Stimulated activated CD4-positive, alpha-beta T cell treated with anti-CD3 and anti-CD28 coated beads, Interleukin-15, amount 100 ng/mL, for 24 hours (primary cell): ENCODE measurements at regions not wholly inside any gene's neighbourhood (a gene's known extent, or its start where the extent isn't known, plus 50 kb on each side); places are given as distances from the start of the nearest gene placed in this dataset.

Experiments used
- DNase-seq: peaks from one replicate; pipeline ENCODE4 v3.0.0-alpha.2; 2020

DNA sequence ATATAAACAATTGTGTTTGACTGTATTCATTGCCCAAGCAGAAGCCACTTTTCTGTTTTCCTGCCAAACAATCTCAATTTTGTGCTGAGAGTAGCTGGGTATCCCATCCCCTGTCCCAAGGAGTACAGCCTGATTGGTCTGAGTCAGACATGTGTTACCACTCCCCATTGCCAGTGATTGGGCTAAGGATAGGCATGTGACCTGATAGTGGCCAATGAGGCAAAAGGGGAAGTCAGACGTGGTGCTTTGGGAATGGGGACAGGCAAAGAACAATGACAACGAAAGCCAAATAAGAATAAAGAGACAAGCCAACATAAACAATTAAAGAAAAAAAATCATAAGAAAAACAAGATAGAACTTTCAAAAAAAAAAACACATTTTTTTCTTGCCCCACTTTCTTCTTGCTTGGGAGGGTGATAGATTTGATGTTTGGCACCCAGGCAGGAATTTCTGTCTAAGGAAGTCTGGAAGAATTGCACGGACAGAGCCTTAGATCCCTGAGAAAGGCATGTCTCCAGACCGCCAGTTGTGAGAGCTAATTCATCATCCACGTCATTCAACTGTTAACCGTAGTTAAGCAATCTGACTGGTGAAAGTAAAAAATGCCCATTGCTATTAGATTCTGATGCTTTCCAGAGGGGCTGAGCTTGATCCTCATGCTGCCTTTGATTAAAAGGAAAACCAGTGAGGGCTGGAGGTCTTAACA lies 626.6 kb upstream of the TMEM132C start:
- no peak for DNase-seq

DNA sequence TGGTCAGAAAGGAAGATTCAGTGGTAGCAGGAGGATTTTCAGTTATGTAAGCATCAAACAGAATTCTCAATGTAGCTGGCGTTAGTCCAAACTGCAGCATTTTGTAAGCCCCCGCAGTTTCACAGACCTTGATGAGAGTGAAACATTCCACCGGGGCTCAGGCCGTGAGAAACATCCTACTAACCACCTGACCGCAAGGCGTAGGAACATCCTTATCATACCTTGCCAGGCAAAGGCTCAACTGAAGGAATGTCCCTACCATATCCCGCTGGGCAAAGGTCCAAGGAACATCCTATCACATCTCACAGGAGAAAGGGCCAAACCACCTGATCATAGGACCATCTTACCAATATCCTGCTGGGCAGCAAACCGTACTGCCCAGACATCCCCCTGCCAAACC lies 624.8 kb upstream of the TMEM132C start:
- no peak for DNase-seq

DNA sequence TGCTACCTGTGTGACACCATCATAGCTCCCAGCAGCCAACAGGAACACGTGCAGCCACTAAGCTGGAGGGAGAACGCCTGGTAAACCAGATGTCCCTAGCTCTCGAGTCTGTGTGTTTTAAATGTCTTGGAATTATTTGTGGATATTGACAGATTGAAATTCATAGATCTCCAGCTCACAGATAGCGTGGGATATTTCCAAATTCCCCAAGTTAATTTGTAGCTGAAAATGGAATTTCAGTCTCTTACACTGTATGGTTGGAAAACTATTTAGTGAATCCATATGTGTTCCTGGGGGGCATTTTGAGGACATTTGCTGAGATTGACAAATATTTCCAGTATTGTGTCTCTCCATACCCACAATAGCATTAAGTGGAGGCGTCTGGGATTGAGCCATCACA lies 618.6 kb upstream of the TMEM132C start:
- no peak for DNase-seq

DNA sequence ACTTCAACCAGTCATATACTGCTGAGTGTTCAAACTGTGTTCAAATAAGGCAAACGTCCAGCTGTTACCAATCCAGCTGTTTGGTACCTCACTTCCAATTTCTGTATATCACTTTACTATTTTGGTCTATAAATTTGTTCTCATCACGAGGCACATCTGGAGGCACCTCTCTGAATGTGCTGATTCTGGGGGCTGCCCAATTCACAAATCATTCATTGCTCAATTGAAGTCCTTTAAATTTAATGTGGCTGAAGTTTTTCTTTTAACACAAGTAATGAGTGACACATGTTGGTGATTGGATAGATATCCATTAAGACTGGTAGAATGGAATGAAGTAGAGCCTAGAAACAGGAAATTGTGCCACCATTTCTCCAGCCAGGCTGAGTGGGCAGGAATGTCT lies 617.0 kb upstream of the TMEM132C start:
- no peak for DNase-seq

DNA sequence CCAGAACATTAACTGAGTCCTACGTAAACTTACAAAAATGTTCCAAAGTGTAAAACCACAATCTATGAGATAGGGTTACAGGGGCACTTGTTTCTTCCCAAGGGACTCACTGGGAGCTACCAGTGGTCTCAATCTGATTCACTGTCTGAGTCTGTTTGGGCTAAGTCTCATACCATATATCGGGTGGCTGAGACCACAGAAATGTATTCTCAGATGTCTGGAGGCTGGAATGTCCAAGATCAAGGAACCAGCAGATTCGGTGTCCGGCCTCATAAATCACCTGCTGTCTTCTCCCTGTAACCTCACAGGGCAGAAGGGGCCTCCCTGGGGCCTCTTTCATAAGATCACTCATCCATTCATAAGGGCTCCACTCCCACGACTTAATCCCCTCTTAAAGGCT lies 616.3 kb upstream of the TMEM132C start:
- DNase-seq: no peak

GRCh38 chr12:127652281-127652680 lies 614.7 kb upstream of the TMEM132C start:
- DNase-seq: no peak

GRCh38 chr12:127654383-127654985 lies 612.5 kb upstream of the TMEM132C start:
- DNase-seq: no peak

- no peak for DNase-seq
These were observed 611.3 kb upstream of the TMEM132C start for GRCh38 chr12:127655691-127656090.

GRCh38 chr12:127656266-127656665 lies 610.7 kb upstream of the TMEM132C start:
- no peak for DNase-seq

DNA sequence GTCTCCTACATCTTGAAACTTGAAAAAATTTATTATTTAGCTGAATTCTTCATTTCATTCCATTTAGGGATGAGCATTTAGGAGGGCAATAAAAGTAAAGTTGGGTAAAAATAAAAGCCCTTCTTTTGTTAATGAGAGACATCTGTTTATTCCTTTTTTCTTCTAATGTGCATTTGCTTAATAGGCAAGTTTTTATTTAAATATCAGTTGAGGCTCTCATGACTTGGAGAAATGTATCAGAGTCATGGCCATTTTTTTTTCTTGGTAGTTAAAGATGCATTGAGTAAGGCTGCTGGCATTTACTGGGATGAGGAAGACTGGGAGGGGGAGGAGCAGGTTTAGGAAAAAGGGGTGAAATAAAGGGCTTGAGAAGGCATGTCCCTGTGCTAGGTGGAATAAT lies 609.9 kb upstream of the TMEM132C start:
- no peak for DNase-seq

DNA sequence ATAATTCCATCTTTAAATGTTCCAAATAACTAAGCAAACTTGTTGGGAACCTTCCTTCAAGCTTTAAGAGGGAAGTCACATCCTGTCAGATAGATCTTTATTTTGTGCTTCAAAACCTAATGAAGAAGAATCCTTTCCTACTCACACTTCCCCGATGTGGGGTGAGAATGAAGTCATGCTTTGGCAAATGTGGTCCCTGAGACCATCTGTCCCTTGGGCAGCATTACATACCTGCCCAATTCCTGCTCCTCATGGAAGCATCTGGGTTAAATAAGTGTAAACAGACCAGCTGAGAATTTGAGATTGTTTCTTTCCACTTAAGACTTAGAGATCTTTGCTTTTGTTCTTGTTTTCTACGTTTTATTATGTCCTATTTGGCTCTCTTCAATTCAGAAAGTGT lies 606.0 kb upstream of the TMEM132C start:
- no peak for DNase-seq

GRCh38 chr12:127663716-127664115 lies 603.3 kb upstream of the TMEM132C start:
- DNase-seq: no peak

DNA sequence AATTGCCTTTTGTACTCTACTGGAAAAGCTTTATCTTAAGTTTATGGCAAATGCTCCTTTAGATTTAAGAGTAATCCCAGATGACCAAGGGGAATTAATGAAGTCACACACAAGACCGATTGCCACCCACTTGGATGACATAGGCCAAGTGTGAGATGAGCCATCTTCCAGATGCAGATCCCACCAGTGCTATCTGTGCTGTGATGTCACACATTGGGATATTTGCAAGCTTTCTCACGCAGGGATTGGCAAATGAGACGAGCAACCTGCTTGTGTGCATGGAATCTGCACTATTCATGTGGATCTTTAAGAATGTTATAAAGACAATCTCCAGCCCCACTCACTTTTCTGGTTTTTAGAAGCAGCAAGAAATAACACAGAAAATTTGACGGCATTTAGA lies 602.1 kb upstream of the TMEM132C start:
- DNase-seq: no peak

DNA sequence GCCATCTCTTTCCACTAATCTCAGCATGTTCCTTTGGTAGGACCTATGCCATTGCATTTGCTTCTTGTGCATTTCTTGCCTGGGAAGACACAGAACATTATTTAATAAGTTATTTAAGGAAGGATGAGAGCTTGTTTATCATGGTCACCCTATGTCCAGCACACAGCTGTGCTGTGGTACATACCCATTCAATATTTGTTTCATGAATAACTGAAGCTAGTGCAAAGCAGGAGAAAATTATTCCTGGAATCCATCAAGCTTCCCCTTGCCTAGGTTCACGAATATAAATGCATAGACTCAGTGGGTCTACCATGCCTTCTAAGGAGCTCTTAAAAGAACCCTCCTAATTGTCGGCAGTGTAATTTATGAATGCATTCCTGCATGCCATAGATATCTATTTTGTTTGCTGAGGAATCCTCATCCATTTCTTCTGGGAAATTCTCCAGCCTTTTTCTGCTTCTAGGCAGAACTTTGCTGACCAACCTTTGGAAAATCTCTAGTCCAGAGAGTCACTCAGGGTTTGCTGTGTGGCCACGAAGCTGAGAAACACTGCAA lies 599.8 kb upstream of the TMEM132C start:
- DNase-seq: no peak

DNA sequence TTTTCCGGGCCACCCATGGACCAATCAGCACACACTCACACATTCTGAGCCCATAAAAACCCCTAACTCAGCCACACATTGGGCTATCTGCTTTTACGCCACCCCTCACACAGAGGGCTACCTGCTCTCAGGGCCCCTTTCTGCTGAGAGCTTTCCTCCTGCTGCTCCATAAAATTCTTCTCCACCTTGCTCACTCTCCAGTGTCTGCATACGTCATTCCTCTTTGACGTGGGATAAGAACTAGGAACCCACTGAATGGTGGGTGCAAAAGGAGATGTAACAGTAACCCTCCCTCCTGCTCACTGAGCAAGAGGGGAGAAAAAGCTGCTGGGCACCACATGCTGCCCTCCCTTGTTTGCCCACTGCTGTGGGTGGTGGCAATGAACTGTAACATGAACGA lies 596.7 kb upstream of the TMEM132C start:
- DNase-seq: no peak

DNA sequence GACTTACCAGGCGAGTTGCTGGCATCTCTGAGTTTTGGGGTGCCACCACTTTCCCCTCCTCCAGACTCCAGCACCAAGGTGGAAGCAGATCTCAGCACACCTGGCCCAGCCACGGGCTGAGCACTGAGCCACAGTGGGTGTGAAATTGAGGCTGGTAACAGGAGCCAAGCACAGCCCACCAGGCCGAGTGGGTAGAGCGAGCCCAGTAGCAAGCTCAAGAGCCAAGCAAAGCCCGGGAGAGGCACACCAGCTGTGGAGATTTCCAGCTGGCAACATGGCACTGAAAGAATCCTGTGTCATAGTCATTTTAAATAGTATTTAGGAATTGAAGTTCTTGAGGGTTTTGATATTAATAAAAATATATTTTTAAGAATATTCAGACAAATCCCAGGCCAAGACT lies 596.2 kb upstream of the TMEM132C start:
- no peak for DNase-seq

GRCh38 chr12:127675936-127676335 lies 591.0 kb upstream of the TMEM132C start:
- no peak for DNase-seq

- peak; percentile 65 for DNase-seq
These were observed 589.3 kb upstream of the TMEM132C start for GRCh38 chr12:127677537-127678131.

DNA sequence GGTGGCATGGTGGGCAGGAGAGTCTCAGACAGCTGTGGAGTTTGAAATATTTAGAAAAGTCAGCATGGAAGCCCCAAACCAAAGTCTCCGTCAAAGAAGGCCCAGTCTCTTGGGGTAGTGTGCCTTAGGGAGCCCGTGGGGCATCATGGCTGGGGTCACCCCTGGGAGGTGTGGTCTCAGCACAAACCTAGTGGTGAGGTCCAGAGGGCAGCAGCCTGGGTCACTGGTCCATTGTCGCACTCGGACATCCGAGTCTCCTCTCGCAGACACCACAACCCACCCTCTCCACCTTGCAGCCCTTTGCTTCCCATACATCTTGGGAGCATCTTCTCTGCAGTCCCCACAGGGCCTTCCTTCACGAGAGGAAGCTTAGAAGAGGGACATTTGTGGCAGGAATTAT lies 588.0 kb upstream of the TMEM132C start:
- no peak for DNase-seq

DNA sequence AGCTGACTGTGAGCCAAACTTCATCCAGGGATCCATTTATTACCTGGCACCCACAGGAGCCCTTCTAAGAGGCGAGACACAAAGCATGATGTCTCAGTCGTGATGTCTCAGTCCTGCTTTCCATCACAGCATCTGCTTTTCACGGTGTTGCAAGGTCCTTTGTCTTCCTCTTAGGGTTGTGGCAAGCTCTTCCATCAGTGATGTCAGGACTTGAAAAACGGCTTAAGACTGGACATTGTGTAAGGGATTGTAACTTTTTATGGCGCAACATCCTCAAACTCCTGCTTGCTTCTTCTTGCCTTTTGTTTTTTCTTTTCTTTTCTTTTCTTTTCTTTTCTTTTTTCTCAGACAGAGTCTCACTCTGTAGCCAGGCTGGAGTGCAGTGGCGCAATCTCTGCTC lies 586.5 kb upstream of the TMEM132C start:
- DNase-seq: no peak

- no peak for DNase-seq
These were observed 585.7 kb upstream of the TMEM132C start for GRCh38 chr12:127681151-127681754.

GRCh38 chr12:127685491-127685890 lies 581.5 kb upstream of the TMEM132C start:
- DNase-seq: no peak

- no peak for DNase-seq
These were observed 581.0 kb upstream of the TMEM132C start for GRCh38 chr12:127685931-127686330.

GRCh38 chr12:127687181-127687580 lies 579.8 kb upstream of the TMEM132C start:
- DNase-seq: no peak
